A549 (cell line): ENCODE measurements at regions not wholly inside any gene's neighbourhood (a gene's known extent, or its start where the extent isn't known, plus 50 kb on each side); places are given as distances from the start of the nearest gene placed in this dataset.

Experiments used
- ATAC-seq, 2 experiments: fragments of 200-7000 bp in 1 of 2; fragments of >200 bp in 1 of 2; cut with Nextera tagmentation in 1 of 2; cut with Tn5 transposase in 1 of 2; 3 replicates each; pipeline versions ENCODE4 v1.8.0 to v1.9.1; 2018 to 2020; ENCODE audit warnings: mild to moderate bottlenecking in 1 of 2, moderate library complexity in 1 of 2
- CTCF ChIA-PET: fragments of 300-600 bp; sonication (Branson Sonifier 250); formaldehyde crosslinking; extraction: SDS; loops from one replicate; lab custom pipeline; 2021; ENCODE audit warnings: antibody characterized with exemption, inconsistent platforms; lab: Yijun Ruan, JAX
- POLR2A ChIA-PET: fragments of 350-600 bp; formaldehyde crosslinking; extraction: SDS; loops from one replicate; lab custom pipeline; 2021; ENCODE audit warnings: antibody characterized with exemption, inconsistent platforms; lab: Yijun Ruan, JAX
- DNase-seq, 2 experiments: peaks; one replicate each; pipeline versions ENCODE4 v3.0.0 to v3.0.0-alpha.2; 2011 to 2016; ENCODE audit warnings: low read depth in 1 of 2, low spot score in 1 of 2
- FAIRE-seq: peaks from 2 replicates; lab custom pipeline; 2011; peaks lifted over from hg19 to GRCh38; lab: Jason Lieb, UNC
- H3K27ac ChIP-seq, 2 experiments: fragments of >200 bp; sonication (Bioruptor Twin); formaldehyde crosslinking; 3 replicates each; pipeline ENCODE4 v1.5.1; 2016 to 2017
- H3K4me1 ChIP-seq: fragments of >200 bp; sonication (Bioruptor Twin); formaldehyde crosslinking; 3 replicates; pipeline ENCODE4 v1.6.1; 2016
- H3K4me2 ChIP-seq: fragments of >200 bp; sonication (Bioruptor Twin); formaldehyde crosslinking; 3 replicates; pipeline ENCODE4 v1.6.1; 2016
- H3K4me3 ChIP-seq: fragments of >200 bp; sonication (Bioruptor Twin); formaldehyde crosslinking; 3 replicates; pipeline ENCODE4 v1.5.1; 2016
- H3K9me3 ChIP-seq: fragments of >200 bp; sonication (Bioruptor Twin); formaldehyde crosslinking; 3 replicates; pipeline ENCODE4 v1.6.1; 2016
- BHLHE40 ChIP-seq: IDR thresholded peaks from 2 replicates; pipeline ENCODE4 v1.6.1; 2012; ENCODE audit warnings: low read depth, low read length, inconsistent platforms
- CBX2 ChIP-seq: fragments of 200-600 bp; sonication (generic); IDR thresholded peaks from 2 replicates; pipeline ENCODE4 v1.6.1; 2016; ENCODE audit warnings: low read depth, mild to moderate bottlenecking, borderline replicate concordance
- CBX8 ChIP-seq: fragments of 200-600 bp; sonication (generic); IDR thresholded peaks from 2 replicates; pipeline ENCODE4 v1.6.1; 2016
- CHD2 ChIP-seq: fragments of 150-350 bp; IDR thresholded peaks from 2 replicates; pipeline ENCODE4 v1.6.1; 2014; ENCODE audit warnings: low read length; ENCODE audit not compliant: partially characterized antibody
- CHD4 ChIP-seq: fragments of 200-600 bp; sonication (generic); IDR thresholded peaks from 2 replicates; pipeline ENCODE4 v1.6.1; 2016; ENCODE audit warnings: antibody characterized with exemption, mild to moderate bottlenecking, borderline replicate concordance
- EHF ChIP-seq: fragments of 250-450 bp; sonication (Bioruptor Pico); IDR thresholded peaks from 2 replicates; pipeline ENCODE4 v1.5.0; 2020; ENCODE audit warnings: mild to moderate bottlenecking
- ESRRA ChIP-seq: fragments of 150-350 bp; IDR thresholded peaks from 2 replicates; pipeline ENCODE4 v1.6.1; 2014; ENCODE audit warnings: mild to moderate bottlenecking, low read length, borderline replicate concordance
- FOSB ChIP-seq: fragments of 250-450 bp; sonication (Bioruptor Pico); IDR thresholded peaks from 2 replicates; pipeline ENCODE4 v1.5.0; 2020; ENCODE audit warnings: mild to moderate bottlenecking, moderate library complexity
- HOXB13 ChIP-seq: fragments of 250-450 bp; sonication (Bioruptor Pico); IDR thresholded peaks from 2 replicates; pipeline ENCODE4 v1.5.0; 2020; ENCODE audit warnings: low read depth, mild to moderate bottlenecking, moderate library complexity
- JUN ChIP-seq, 2 experiments: fragments of >200 bp; sonication (Bioruptor Twin); formaldehyde crosslinking; IDR thresholded peaks; 2 replicates in 1 of 2; 3 replicates in 1 of 2; pipeline ENCODE4 v1.6.1; 2016 to 2017
- KDM1A ChIP-seq: fragments of 200-600 bp; sonication (generic); IDR thresholded peaks from 2 replicates; pipeline ENCODE4 v1.6.1; 2016; ENCODE audit warnings: low read depth, mild to moderate bottlenecking
- MAZ ChIP-seq: fragments of 150-350 bp; IDR thresholded peaks from 2 replicates; pipeline ENCODE4 v1.6.1; 2014; ENCODE audit warnings: antibody characterized with exemption, low read depth, low read length, borderline replicate concordance
- MYC ChIP-seq: IDR thresholded peaks from 2 replicates; pipeline ENCODE4 v1.6.1; 2012; ENCODE audit warnings: mild to moderate bottlenecking, inconsistent platforms, low read length, improper control_type of control experiment, borderline replicate concordance
- NR3C1 ChIP-seq: fragments of >200 bp; sonication (Bioruptor Twin); formaldehyde crosslinking; IDR thresholded peaks from 3 replicates; pipeline ENCODE4 v1.6.1; 2017
- PHF8 ChIP-seq: fragments of 200-600 bp; sonication (generic); IDR thresholded peaks from 2 replicates; pipeline ENCODE4 v1.6.1; 2016; ENCODE audit warnings: low read depth, mild to moderate bottlenecking, antibody characterized with exemption, moderate library complexity, borderline replicate concordance
- RAD21 ChIP-seq, 2 experiments: fragments of >200 bp in 1 of 2; sonication (Bioruptor Twin) in 1 of 2; formaldehyde crosslinking in 1 of 2; IDR thresholded peaks in 1 of 2; conservative IDR thresholded peaks in 1 of 2; 2 replicates in 1 of 2; 3 replicates in 1 of 2; pipeline ENCODE4 v1.6.1; 2012 to 2018; ENCODE audit warnings: inconsistent platforms in 1 of 2
- RARB ChIP-seq: fragments of 250-450 bp; sonication (Bioruptor Pico); IDR thresholded peaks from 2 replicates; pipeline ENCODE4 v1.8.0; 2021; ENCODE audit warnings: mild to moderate bottlenecking, moderate library complexity
- RCOR1 ChIP-seq: fragments of 150-350 bp; IDR thresholded peaks from 2 replicates; pipeline ENCODE4 v1.6.1; 2014; ENCODE audit warnings: antibody characterized with exemption, low read length, low read depth
- RFX5 ChIP-seq: fragments of 450-650 bp; IDR thresholded peaks from 2 replicates; pipeline ENCODE4 v1.7.1; 2014; ENCODE audit warnings: antibody characterized with exemption, mild to moderate bottlenecking, moderate library complexity
- SMC3 ChIP-seq: fragments of >200 bp; sonication (Bioruptor Twin); formaldehyde crosslinking; IDR thresholded peaks from 3 replicates; pipeline ENCODE4 v1.6.1; 2018; ENCODE audit warnings: inconsistent platforms
- TFCP2L1 ChIP-seq: fragments of 250-450 bp; sonication (Bioruptor Pico); IDR thresholded peaks from 2 replicates; pipeline ENCODE4 v1.5.0; 2021; ENCODE audit warnings: mild to moderate bottlenecking
- TP53 ChIP-seq: fragments of 250-450 bp; sonication (Bioruptor Pico); IDR thresholded peaks from 2 replicates; pipeline ENCODE4 v1.5.0; 2021; ENCODE audit warnings: mild to moderate bottlenecking, moderate library complexity
- ZSCAN20 ChIP-seq: fragments of 250-450 bp; sonication (Bioruptor Pico); IDR thresholded peaks from 2 replicates; pipeline ENCODE4 v1.8.0; 2022; ENCODE audit warnings: mild to moderate bottlenecking, moderate library complexity
- WGBS: methylation state at CpG from one replicate; pipeline ENCODE4 v1.1.6; 2017; ENCODE audit errors: missing lambda C conversion rate; 5-methylcytosine and 5-hydroxymethylcytosine counted together
- TF ChIP-seq, protein P1 (sequence below): fragments of 450-650 bp; IDR thresholded peaks from 2 replicates; pipeline ENCODE4 v1.6.1; 2014; ENCODE audit warnings: antibody characterized with exemption
- TF ChIP-seq, protein P2 (sequence below): fragments of >200 bp; sonication (Bioruptor Twin); formaldehyde crosslinking; IDR thresholded peaks from 3 replicates; pipeline ENCODE4 v1.6.1; 2016
- TF ChIP-seq, protein P3 (sequence below): IDR thresholded peaks from 2 replicates; pipeline ENCODE4 v1.6.1; 2012
- TF ChIP-seq, protein P4 (sequence below): fragments of 150-350 bp; IDR thresholded peaks from 2 replicates; pipeline ENCODE4 v1.6.1; 2014; ENCODE audit warnings: low read depth, mild to moderate bottlenecking, low read length

DNA sequence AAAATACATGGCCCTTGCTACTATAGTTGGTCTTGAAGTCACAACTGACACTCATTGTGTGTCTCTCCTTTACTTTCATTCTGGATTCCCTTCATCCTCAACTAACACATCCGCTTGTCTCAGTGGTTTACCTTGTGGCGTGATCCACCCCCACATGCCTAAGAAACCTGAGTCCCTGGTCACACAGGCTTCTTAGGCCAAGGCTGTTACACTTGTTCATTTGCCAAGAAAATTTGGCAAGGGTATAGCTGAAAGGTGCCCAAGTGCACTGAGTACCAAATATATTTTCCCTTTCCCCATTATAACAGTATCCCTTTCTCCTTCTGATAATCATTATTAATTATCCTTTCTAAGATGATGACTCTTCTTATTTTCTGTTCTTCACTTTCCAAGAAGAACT lies 207.6 kb upstream of the STAC start:
- H3K4me1 ChIP-seq, result no peaks in the 10 kb centered on the region
- no peak overlapping the region for H3K4me2 ChIP-seq
- CTCF ChIA-PET, result interaction anchor here (0.5 kb wide), 1 partner anchor 39 kb away, joined by 4 read pairs; no protein-coding TSS in a partner anchor
- POLR2A ChIA-PET, result no interaction called here
- no peak overlapping the region for H3K4me3 ChIP-seq
- 52% methylated on average over 2 of the region's 2 CpGs for WGBS
- FAIRE-seq (no peak), DNase-seq (no peak), ATAC-seq (no peak)
- H3K27ac ChIP-seq, result no peak overlapping the region
- TF ChIP-seq JUN (IDR thresholded peaks at IDR 0.05), result no peak
- TF ChIP-seq FOSB, result no peak
- TF ChIP-seq, protein P1, sequence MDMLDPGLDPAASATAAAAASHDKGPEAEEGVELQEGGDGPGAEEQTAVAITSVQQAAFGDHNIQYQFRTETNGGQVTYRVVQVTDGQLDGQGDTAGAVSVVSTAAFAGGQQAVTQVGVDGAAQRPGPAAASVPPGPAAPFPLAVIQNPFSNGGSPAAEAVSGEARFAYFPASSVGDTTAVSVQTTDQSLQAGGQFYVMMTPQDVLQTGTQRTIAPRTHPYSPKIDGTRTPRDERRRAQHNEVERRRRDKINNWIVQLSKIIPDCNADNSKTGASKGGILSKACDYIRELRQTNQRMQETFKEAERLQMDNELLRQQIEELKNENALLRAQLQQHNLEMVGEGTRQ, result no peak
- TF ChIP-seq ZSCAN20 (CRISPR knock-in tag), result no peak
- no peak for TF ChIP-seq CHD4
- TF ChIP-seq KDM1A, result no peak
- no peak for TF ChIP-seq RARB (CRISPR knock-in tag)
- no peak for TF ChIP-seq SMC3
- TF ChIP-seq RFX5, result no peak
- TF ChIP-seq CBX2, result no peak
- TF ChIP-seq TP53, result no peak
- no peak for TF ChIP-seq NR3C1
- TF ChIP-seq RCOR1, result no peak
- no peak for TF ChIP-seq MYC
- H3K9me3 ChIP-seq, result no peaks in the 10 kb centered on the region

DNA sequence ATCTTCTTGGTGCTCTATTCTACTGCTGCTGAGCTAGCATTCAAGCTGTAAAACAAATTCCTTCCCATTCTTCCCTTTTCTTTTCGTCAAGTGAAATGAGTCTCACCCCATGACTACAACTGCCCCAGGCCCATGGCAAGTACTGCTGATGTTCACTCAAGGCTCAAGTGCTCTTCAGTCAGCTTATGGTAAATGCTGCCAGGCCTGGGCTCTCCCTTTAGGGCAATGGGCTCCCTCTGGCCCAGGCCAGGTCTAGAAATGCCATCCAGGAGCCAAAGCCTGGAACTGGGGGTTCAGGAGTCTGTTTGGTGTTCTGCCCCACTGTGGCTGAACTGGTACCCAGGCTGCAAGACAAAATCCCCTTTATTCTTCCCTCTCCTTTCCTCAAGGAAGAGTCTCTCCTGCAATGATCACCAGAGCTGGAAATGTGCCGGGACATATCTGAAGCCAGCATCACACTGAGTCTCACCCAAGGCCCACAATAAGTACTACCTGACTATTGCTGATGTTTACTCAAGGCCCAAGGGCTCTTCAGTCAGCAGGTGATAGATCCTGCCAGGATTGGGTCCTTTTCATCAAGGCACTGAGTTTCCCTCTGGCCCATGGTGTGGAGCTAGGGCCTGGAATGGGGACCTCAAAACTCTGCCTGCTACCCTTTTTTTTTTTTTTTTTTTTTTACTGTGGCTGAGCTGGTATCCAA lies 205.0 kb upstream of the STAC start:
- ATAC-seq, result no peak
- Histone ChIP-seq H3K4me1 (no peaks in the 10 kb centered on the region), H3K4me3 (no peak overlapping the region), H3K4me2 (no peak overlapping the region), H3K27ac (no peak overlapping the region), H3K9me3 (no peaks in the 10 kb centered on the region)
- no peak for FAIRE-seq
- no peak for DNase-seq
- WGBS, result 68% methylated on average over 2 of the region's 2 CpGs
- no peak for TF ChIP-seq CBX8
- no peak for TF ChIP-seq RAD21 (conservative IDR thresholded peaks at IDR 0.05 in 1 of 2, IDR thresholded peaks at IDR 0.05 in 1 of 2)
- TF ChIP-seq RFX5, result no peak
- POLR2A ChIA-PET, result interaction anchor here (0.6 kb wide), 1 partner anchor 313 kb away, joined by 7 read pairs; no protein-coding TSS in a partner anchor
- CTCF ChIA-PET, result no interaction called here

DNA sequence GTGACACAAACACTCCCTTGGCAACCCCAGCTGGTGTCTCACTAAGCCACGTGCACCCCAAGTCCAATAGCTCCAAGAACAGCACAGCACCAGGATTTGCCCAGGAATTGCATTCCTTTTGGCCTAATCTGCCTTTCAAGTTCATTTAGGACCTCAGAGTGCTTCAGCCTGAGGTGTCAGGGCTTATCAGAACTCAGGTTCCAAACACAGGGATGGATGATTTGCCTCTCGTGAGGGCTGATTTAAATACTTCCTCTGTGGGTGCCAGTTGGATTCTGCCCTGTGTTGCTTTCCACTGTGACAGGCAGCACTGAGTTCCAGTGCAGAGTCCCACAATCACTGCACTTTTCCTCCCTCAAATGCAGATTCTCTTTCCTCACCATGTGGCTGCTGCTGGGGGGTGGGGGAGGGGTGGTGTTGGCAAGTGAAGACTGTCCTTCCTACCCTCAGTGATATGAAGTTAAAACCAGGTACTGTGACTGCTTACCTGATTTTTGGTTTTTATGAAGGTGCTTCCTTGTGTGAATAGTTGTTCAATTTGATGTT lies 204.3 kb upstream of the STAC start:
- Histone ChIP-seq H3K27ac (no peak overlapping the region), H3K4me1 (no peaks in the 10 kb centered on the region), H3K9me3 (no peaks in the 10 kb centered on the region), H3K4me2 (no peak overlapping the region), H3K4me3 (no peak overlapping the region)
- WGBS, result 43% methylated on average over 2 of the region's 2 CpGs
- DNase-seq, result no peak
- TF ChIP-seq CHD2, result no peak
- no peak for TF ChIP-seq TFCP2L1 (CRISPR knock-in tag)
- no peak for TF ChIP-seq ESRRA
- TF ChIP-seq, protein P2, sequence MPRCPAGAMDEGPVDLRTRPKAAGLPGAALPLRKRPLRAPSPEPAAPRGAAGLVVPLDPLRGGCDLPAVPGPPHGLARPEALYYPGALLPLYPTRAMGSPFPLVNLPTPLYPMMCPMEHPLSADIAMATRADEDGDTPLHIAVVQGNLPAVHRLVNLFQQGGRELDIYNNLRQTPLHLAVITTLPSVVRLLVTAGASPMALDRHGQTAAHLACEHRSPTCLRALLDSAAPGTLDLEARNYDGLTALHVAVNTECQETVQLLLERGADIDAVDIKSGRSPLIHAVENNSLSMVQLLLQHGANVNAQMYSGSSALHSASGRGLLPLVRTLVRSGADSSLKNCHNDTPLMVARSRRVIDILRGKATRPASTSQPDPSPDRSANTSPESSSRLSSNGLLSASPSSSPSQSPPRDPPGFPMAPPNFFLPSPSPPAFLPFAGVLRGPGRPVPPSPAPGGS, result no peak
- TF ChIP-seq PHF8, result no peak
- TF ChIP-seq, protein P3, sequence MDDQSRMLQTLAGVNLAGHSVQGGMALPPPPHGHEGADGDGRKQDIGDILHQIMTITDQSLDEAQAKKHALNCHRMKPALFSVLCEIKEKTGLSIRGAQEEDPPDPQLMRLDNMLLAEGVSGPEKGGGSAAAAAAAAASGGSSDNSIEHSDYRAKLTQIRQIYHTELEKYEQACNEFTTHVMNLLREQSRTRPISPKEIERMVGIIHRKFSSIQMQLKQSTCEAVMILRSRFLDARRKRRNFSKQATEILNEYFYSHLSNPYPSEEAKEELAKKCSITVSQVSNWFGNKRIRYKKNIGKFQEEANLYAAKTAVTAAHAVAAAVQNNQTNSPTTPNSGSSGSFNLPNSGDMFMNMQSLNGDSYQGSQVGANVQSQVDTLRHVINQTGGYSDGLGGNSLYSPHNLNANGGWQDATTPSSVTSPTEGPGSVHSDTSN, result no peak
- no peak for TF ChIP-seq HOXB13 (CRISPR knock-in tag)
- TF ChIP-seq EHF (CRISPR knock-in tag), result no peak
- TF ChIP-seq, protein P1, result no peak
- no peak for TF ChIP-seq RCOR1
- no peak for TF ChIP-seq JUN (IDR thresholded peaks at IDR 0.05)
- TF ChIP-seq BHLHE40, result no peak
- no peak for TF ChIP-seq SMC3
- TF ChIP-seq, protein P4, sequence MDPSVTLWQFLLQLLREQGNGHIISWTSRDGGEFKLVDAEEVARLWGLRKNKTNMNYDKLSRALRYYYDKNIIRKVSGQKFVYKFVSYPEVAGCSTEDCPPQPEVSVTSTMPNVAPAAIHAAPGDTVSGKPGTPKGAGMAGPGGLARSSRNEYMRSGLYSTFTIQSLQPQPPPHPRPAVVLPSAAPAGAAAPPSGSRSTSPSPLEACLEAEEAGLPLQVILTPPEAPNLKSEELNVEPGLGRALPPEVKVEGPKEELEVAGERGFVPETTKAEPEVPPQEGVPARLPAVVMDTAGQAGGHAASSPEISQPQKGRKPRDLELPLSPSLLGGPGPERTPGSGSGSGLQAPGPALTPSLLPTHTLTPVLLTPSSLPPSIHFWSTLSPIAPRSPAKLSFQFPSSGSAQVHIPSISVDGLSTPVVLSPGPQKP, result no peak
- no peak for TF ChIP-seq MAZ
- TF ChIP-seq CBX2, result no peak
- no peak for FAIRE-seq
- ChIA-PET POLR2A (interaction anchor here (0.6 kb wide), 1 partner anchor 312 kb away, joined by 7 read pairs; no protein-coding TSS in a partner anchor), CTCF (no interaction called here)
- ATAC-seq, result no peak
